CD14-positive monocyte (primary cell): ENCODE measurements at regions not wholly inside any gene's neighbourhood (a gene's known extent, or its start where the extent isn't known, plus 50 kb on each side); places are given as distances from the start of the nearest gene placed in this dataset.
"Not testable (repeated sequence)": the region's sequence is repeated elsewhere in the genome, so short reads cannot be mapped to it uniquely, and the experiment has no call there.

Experiments
- DNase-seq, 3 donors: peaks; one replicate each; pipeline ENCODE4 v3.0.0-alpha.2; 2011 to 2022
- H2AFZ ChIP-seq: 2 replicates; pipeline ENCODE4 v1.6.0; 2012; ENCODE audit warnings: mild to moderate bottlenecking, low read depth, low read length, inconsistent platforms; ENCODE audit not compliant: insufficient read depth, poor library complexity, severe bottlenecking
- H3K27ac ChIP-seq, 2 donors: 1 replicate in 1 of 2; 2 replicates in 1 of 2; pipeline ENCODE4 v1.5.1; 2012 to 2013; ENCODE audit warnings: low read length in 2 of 2, control low read depth in 1 of 2, inconsistent platforms in 1 of 2, low read depth in 1 of 2, mild to moderate bottlenecking in 1 of 2
- H3K27me3 ChIP-seq, 2 donors: one replicate each; pipeline versions ENCODE4 v1.6.0 to v1.6.1; 2011 to 2013; ENCODE audit warnings: low read length in 2 of 2; ENCODE audit not compliant: control insufficient read depth in 2 of 2, insufficient read depth in 2 of 2
- H3K36me3 ChIP-seq, 2 donors: replicated peaks in 1 of 2; 1 replicate in 1 of 2; 2 replicates in 1 of 2; pipeline versions ENCODE4 v1.5.1 to v1.6.1; 2012 to 2013; ENCODE audit warnings: low read length in 2 of 2, control low read depth in 1 of 2, inconsistent platforms in 1 of 2, mild to moderate bottlenecking in 1 of 2; ENCODE audit not compliant: insufficient read depth in 2 of 2, control insufficient read depth in 1 of 2
- H3K4me1 ChIP-seq, 2 donors: 1 replicate in 1 of 2; 2 replicates in 1 of 2; pipeline versions ENCODE4 v1.5.1 to v1.6.1; 2012 to 2013; ENCODE audit warnings: low read length in 2 of 2, control low read depth in 1 of 2, inconsistent platforms in 1 of 2, mild to moderate bottlenecking in 1 of 2, moderate library complexity in 1 of 2; ENCODE audit not compliant: insufficient read depth in 2 of 2, control insufficient read depth in 1 of 2
- H3K4me2 ChIP-seq: replicated peaks from 2 replicates; pipeline ENCODE3; 2012; ENCODE audit warnings: low read length, moderate library complexity, mild to moderate bottlenecking; ENCODE audit not compliant: poor library complexity, severe bottlenecking; ENCODE audit errors: extremely low read depth
- H3K4me3 ChIP-seq, 3 experiments: fragments of 200-600 bp in 1 of 3; sonication (generic) in 1 of 3; replicated peaks in 1 of 3; 1 replicate in 2 of 3; 2 replicates in 1 of 3; pipeline ENCODE4 v1.5.1; 2011 to 2013; ENCODE audit warnings: low read length in 3 of 3, mild to moderate bottlenecking in 3 of 3, control low read depth in 2 of 3, low read depth in 2 of 3, inconsistent platforms in 1 of 3, moderate library complexity in 1 of 3
- H3K79me2 ChIP-seq: 2 replicates; pipeline ENCODE4 v1.6.0; 2012; ENCODE audit warnings: mild to moderate bottlenecking, control low read depth, inconsistent platforms, low read length, moderate library complexity; ENCODE audit not compliant: insufficient read depth
- H3K9ac ChIP-seq: 2 replicates; pipeline ENCODE4 v1.6.0; 2017; ENCODE audit warnings: low read length, mild to moderate bottlenecking; ENCODE audit not compliant: insufficient read depth, poor library complexity, severe bottlenecking
- H3K9me3 ChIP-seq, 2 donors: replicated peaks in 1 of 2; 1 replicate in 1 of 2; 2 replicates in 1 of 2; pipeline versions ENCODE4 v1.5.1 to v1.6.1; 2012 to 2013; ENCODE audit warnings: low read length in 2 of 2, control low read depth in 1 of 2; ENCODE audit not compliant: control insufficient read depth in 1 of 2, insufficient read depth in 1 of 2
- H4K20me1 ChIP-seq: 2 replicates; pipeline ENCODE4 v1.6.0; 2012; ENCODE audit warnings: mild to moderate bottlenecking, low read length, control low read depth, moderate library complexity; ENCODE audit not compliant: insufficient read depth
- H3K27ac Mint-ChIP-seq, 7 donors: one replicate each; pipeline ENCODE4 v1.8.0; 2020; ENCODE audit warnings: mild to moderate bottlenecking in 7 of 7, mixed read lengths in 7 of 7, moderate library complexity in 6 of 7, inconsistent platforms in 2 of 7
- H3K27me3 Mint-ChIP-seq, 3 donors: one replicate each; pipeline ENCODE4 v1.8.0; 2021 to 2022; ENCODE audit warnings: low read depth in 3 of 3, mild to moderate bottlenecking in 3 of 3, mixed read lengths in 3 of 3, moderate library complexity in 3 of 3, inconsistent platforms in 1 of 3
- H3K36me3 Mint-ChIP-seq, 2 donors: one replicate each; pipeline ENCODE4 v1.8.0; 2020; ENCODE audit warnings: mixed read lengths in 2 of 2, inconsistent platforms in 1 of 2, mild to moderate bottlenecking in 1 of 2
- H3K4me1 Mint-ChIP-seq: one replicate; pipeline ENCODE4 v1.8.0; 2020; ENCODE audit warnings: mild to moderate bottlenecking, mixed read lengths
- H3K4me3 Mint-ChIP-seq, 2 donors: one replicate each; pipeline ENCODE4 v1.8.0; 2020; ENCODE audit warnings: mild to moderate bottlenecking in 2 of 2, mixed read lengths in 2 of 2, moderate library complexity in 1 of 2
- H3K9me3 Mint-ChIP-seq, 7 donors: one replicate each; pipeline ENCODE4 v1.8.0; 2020 to 2022; ENCODE audit warnings: mixed read lengths in 7 of 7, mild to moderate bottlenecking in 6 of 7, moderate library complexity in 6 of 7, inconsistent platforms in 2 of 7
- WGBS: methylation state at CpG from one replicate; pipeline ENCODE4 v1.1.5; 2013; ENCODE audit warnings: missing lambda C conversion rate; ENCODE audit not compliant: insufficient coverage; 5-methylcytosine and 5-hydroxymethylcytosine counted together
- intact Hi-C, 2 donors: fragments of 100-400 bp; cut with micrococcal nuclease; formaldehyde crosslinking; loops; one replicate each; pipeline versions ENCODE4 v1.15.0 to v1.15.1; 2023
- TF ChIP-seq, protein P1 (sequence below): fragments of 200-600 bp; IDR thresholded peaks from one replicate; pipeline ENCODE4 v1.8.0; 2022; ENCODE audit warnings: antibody characterized with exemption, mild to moderate bottlenecking

DNA sequence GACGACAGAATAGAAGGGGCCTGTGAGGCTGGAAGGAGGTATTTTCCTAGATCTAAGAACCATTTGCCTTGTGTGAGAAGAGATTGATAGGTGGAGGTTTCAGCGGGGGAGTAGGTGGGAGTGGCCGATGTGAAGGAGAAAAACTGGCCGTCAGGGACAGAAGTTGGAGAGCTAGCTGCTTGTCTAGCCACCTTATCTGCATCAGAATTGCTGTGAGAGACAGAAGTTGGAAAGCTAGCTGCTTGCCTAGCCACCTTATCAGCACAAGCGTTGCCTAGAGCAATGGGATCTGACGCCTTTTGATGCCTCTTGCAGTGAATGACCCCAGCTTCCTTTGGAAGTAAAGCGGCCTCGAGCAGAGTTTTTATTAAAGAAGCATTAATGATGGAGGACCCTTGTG lies 283.9 kb downstream of the RPS4Y2 start:
- H3K4me1 ChIP-seq = peaks cover 0 to 12% of the 10 kb centered on the region in 2 donors
- H3K27me3 ChIP-seq = no peaks in the 10 kb centered on the region
- TF ChIP-seq, protein P1, sequence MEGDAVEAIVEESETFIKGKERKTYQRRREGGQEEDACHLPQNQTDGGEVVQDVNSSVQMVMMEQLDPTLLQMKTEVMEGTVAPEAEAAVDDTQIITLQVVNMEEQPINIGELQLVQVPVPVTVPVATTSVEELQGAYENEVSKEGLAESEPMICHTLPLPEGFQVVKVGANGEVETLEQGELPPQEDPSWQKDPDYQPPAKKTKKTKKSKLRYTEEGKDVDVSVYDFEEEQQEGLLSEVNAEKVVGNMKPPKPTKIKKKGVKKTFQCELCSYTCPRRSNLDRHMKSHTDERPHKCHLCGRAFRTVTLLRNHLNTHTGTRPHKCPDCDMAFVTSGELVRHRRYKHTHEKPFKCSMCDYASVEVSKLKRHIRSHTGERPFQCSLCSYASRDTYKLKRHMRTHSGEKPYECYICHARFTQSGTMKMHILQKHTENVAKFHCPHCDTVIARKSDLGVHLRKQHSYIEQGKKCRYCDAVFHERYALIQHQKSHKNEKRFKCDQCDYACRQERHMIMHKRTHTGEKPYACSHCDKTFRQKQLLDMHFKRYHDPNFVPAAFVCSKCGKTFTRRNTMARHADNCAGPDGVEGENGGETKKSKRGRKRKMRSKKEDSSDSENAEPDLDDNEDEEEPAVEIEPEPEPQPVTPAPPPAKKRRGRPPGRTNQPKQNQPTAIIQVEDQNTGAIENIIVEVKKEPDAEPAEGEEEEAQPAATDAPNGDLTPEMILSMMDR = no peak
- H3K27ac ChIP-seq = no peak overlapping the region
- H3K27ac Mint-ChIP-seq = peak overlapping the region in 2 of 7 donors; percentile 91 to 97
- no peak overlapping the region for H3K4me3 Mint-ChIP-seq
- H3K4me3 ChIP-seq = no peak overlapping the region
- no peak overlapping the region for H2AFZ ChIP-seq
- no peak overlapping the region for H3K4me2 ChIP-seq
- H3K9ac ChIP-seq = no peak overlapping the region
- H3K9me3 Mint-ChIP-seq = peaks cover 0 to 34% (median 0%) of the 10 kb centered on the region in 7 donors
- H3K27me3 Mint-ChIP-seq = peaks cover 0 to 2% (median 0%) of the 10 kb centered on the region in 3 donors
- H3K36me3 Mint-ChIP-seq = peaks cover 0 to 9% of the 10 kb centered on the region in 2 donors
- no peaks in the 10 kb centered on the region for H4K20me1 ChIP-seq
- no peaks in the 10 kb centered on the region for H3K9me3 ChIP-seq
- DNase-seq = no peak
- H3K36me3 ChIP-seq = no peaks in the 10 kb centered on the region
- peaks cover 35% of the 10 kb centered on the region for H3K4me1 Mint-ChIP-seq
- WGBS = no CpG with 5 or more reads among the region's 8 CpGs
- H3K79me2 ChIP-seq = no peaks in the 10 kb centered on the region
- intact Hi-C loops = no loop called here

DNA sequence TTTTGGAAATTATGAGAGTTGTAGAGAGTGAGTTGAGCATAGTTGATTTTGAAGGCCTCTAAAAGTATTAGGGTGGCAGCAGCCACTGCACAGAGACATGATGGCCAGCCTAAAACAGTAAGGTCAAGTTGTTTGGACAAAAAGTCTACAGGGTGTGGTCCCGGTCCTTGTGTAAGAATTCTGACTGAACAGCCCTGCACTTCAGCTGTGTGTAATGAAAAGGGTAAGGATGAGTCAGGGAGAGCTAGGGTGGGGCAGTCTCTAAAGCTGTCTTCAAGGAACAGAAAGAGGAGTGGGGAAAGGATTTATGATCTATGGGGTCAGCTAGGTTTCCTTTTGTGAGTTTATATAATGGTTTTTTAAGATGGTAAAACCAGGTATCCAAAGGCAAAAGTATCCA lies 284.8 kb downstream of the RPS4Y2 start:
- peaks cover 37% of the 10 kb centered on the region for H3K4me1 Mint-ChIP-seq
- H3K36me3 ChIP-seq, H3K27me3 ChIP-seq, H2AFZ ChIP-seq, H3K9me3 ChIP-seq, H3K79me2 ChIP-seq, H3K27ac ChIP-seq, H3K9ac ChIP-seq, H3K36me3 Mint-ChIP-seq, intact Hi-C loops, H3K27me3 Mint-ChIP-seq, H3K4me2 ChIP-seq, H3K4me3 ChIP-seq, H4K20me1 ChIP-seq: not testable (repeated sequence)
- peaks cover 0 to 34% (median 0%) of the 10 kb centered on the region in 7 donors for H3K9me3 Mint-ChIP-seq
- peaks cover 0 to 10% of the 10 kb centered on the region in 2 donors for H3K4me1 ChIP-seq
- H3K27ac Mint-ChIP-seq = peak overlapping the region in 2 of 7 donors; percentile 91 to 97
- DNase-seq = peak in 2 of 3 donors; percentile 53 to 70
- H3K4me3 Mint-ChIP-seq = peak overlapping the region in 1 of 2 donors; percentile 20
- WGBS = 0% methylated on average over 1 of the region's 1 CpG
